ENCODE measurements at regions not wholly inside any gene's neighbourhood (a gene's known extent, or its start where the extent isn't known, plus 50 kb on each side); places are given as distances from the start of the nearest gene placed in this dataset.

DNA sequence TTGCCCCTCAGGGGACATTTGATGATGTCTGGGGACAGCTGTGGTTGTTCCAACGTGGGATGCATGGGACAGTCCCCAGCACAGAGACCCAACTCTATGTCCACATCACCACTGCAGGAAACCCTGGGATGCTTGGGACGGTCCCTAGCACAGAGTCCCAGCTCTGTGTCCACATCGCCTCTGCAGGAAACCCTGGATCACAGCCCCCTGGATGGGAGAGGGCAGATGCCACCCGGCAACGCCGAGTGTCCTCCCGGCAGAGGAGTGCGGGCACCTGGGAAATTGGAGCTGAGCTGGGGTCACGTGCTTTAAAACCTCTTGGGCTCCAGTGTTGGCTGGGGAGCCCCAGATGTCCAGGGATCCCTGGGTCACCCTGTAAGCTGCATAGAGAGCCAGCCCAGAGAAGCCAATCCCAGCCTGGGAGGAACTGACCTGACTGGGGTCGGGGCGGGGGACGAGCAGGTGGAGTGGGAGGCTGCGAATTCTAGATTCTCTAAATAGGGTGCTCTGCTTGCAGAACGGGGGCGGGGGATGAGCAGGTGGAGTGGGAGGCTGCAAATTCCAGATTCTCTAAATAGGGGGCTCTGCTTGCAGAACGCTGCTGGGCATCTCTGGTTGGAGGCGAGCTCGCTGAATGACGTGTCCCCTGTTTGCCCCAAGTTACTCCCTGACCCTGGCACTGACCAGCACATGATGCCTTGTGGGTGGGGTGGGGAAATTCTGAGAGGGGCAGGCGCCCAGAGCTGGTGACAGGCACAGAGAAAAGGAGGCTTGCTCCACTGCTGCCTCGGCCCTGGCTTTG is 1197.8 kb downstream of the BRD1 start:
- TF ChIP-seq, protein P1, sequence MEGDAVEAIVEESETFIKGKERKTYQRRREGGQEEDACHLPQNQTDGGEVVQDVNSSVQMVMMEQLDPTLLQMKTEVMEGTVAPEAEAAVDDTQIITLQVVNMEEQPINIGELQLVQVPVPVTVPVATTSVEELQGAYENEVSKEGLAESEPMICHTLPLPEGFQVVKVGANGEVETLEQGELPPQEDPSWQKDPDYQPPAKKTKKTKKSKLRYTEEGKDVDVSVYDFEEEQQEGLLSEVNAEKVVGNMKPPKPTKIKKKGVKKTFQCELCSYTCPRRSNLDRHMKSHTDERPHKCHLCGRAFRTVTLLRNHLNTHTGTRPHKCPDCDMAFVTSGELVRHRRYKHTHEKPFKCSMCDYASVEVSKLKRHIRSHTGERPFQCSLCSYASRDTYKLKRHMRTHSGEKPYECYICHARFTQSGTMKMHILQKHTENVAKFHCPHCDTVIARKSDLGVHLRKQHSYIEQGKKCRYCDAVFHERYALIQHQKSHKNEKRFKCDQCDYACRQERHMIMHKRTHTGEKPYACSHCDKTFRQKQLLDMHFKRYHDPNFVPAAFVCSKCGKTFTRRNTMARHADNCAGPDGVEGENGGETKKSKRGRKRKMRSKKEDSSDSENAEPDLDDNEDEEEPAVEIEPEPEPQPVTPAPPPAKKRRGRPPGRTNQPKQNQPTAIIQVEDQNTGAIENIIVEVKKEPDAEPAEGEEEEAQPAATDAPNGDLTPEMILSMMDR (IDR thresholded peaks at IDR 0.05 in 8 of 11, conservative IDR thresholded peaks at IDR 0.05 in 3 of 11) = no peak
- no peak for TF ChIP-seq POLR2A (IDR thresholded peaks at IDR 0.05)

Data from spleen (tissue), 7 donors.